DMS153 treated with DMSO at 0.1 percent for 48 hours (cell line): ENCODE measurements at regions not wholly inside any gene's neighbourhood (a gene's known extent, or its start where the extent isn't known, plus 50 kb on each side); places are given as distances from the start of the nearest gene placed in this dataset.

ENCODE experiments used
- DNase-seq: peaks from one replicate; lab custom pipeline; 2025; ENCODE audit not compliant: unreplicated experiment; lab: John Stamatoyannopoulos, UW

GRCh38 chr12:92332552-92332951 is 186.9 kb upstream of the BTG1 start:
- no peak for DNase-seq

DNA sequence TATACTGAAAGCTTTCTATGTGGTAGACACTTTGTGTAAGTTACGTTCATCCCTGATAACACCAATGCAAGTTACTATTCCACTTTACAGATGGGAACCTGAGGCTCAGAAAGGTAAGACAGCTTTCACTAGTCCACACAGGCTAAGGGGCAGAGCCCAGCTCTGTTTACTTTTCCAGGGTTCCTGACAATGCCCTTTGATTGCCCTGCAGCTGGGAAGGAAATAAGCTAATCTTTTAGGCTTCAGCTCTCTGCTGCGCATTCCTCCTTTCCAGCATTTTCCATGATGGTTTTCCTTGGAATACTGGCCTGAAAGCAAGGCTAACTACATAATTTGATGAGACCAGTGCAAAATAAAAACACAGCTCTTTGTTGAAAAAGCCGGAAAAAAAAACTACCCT is 185.7 kb upstream of the BTG1 start:
- no peak for DNase-seq

- no peak for DNase-seq
Measured at GRCh38 chr12:92330654-92331053, 185.0 kb upstream of the BTG1 start.

DNA sequence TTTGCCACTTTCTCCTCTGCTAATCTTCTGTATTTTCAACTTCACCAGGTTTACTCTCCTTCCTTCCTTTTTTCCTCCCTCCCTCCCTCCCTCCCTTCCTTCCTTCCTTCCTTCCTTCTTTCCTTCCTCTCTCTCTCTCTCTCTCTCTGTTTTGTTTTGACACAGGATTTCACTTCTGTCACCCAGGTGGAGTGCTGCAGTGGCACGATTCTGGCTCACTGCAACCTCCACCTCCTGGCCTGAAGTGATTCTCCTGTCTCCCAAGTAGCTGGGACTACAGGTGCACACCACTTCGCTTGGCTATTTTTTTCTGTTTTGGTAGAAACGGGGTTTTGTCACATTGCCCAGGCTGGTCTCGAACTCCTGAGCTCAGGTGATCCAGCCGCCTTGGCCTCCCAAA is 181.2 kb upstream of the BTG1 start:
- DNase-seq, result no peak

GRCh38 chr12:92324849-92325500 is 179.3 kb upstream of the BTG1 start:
- no peak for DNase-seq

- no peak for DNase-seq
Measured at GRCh38 chr12:92312463-92312964, 166.9 kb upstream of the BTG1 start.

DNA sequence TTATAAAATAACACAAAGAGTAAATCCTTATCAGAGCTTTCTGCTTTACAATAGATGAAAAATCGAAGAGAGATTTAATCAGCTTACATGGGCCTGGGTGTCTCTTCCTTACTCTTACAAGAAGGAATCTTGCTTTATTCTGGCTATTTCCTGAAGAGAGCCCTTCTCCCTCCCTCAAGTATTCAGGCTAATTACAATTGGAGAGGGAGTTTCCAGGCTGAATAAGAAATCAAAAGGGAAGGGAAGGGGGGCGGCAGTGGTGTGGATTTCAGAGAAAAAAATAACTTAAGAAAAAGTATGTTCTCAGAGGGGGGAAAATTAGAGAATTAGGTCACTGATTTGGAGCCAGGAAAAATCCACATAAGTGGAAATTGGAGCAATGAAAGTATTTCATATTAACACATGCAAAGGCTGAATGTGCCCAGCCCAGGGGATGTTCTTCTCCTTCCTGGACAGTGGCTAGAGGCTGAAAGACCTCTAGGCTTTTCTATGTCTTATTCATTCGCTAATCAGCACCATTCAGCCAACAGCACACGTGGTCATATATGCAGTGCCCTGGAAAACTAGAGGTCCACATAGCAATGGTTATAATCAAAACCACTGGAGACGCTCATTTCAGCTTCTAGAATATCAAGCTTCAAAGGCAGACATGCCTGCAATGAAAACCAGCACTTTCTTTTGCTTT is 158.9 kb upstream of the BTG1 start:
- no peak for DNase-seq

DNA sequence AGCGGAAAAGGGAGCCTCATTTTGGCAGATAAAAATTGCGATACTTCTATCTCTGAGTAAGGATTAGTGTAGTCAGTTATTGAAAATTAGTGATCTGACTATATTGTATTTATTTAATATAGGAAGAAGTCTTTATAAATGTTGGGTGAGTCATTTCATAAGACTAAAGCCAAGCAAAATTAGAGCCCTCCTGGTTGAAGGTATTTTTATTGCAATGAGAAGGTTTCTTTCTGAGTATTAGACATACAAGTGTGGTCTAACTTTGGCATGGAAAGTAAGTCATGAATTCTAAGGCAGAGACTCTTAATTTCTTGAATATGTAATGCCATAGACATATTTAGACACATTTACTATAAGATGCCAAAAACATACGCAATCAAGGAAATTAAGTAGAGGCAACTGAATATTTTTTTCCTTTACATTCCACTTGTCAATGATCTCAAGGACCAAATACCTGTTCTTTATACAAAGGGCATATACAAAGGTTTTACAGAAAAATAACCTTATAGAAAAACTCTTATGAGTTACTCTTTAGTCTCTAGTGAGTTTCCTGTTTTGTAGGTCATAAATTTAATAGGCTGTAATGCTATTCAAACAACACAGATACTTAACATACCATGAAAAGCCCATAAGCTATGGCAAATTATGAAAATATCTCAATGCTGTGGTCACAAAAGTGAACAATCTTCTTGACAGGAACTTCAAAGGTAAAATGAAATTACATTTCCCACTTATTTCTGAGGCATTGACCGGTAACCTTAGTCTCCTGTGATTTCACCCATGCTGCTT is 156.6 kb upstream of the BTG1 start:
- DNase-seq, result no peak

- DNase-seq, result no peak
Measured at GRCh38 chr12:92301356-92301755, 155.7 kb upstream of the BTG1 start.

- no peak for DNase-seq
Measured at GRCh38 chr12:92300777-92301176, 155.1 kb upstream of the BTG1 start.

- DNase-seq, result no peak
Measured at GRCh38 chr12:92299744-92300143, 154.1 kb upstream of the BTG1 start.

GRCh38 chr12:92299344-92299743 is 153.7 kb upstream of the BTG1 start:
- no peak for DNase-seq

DNA sequence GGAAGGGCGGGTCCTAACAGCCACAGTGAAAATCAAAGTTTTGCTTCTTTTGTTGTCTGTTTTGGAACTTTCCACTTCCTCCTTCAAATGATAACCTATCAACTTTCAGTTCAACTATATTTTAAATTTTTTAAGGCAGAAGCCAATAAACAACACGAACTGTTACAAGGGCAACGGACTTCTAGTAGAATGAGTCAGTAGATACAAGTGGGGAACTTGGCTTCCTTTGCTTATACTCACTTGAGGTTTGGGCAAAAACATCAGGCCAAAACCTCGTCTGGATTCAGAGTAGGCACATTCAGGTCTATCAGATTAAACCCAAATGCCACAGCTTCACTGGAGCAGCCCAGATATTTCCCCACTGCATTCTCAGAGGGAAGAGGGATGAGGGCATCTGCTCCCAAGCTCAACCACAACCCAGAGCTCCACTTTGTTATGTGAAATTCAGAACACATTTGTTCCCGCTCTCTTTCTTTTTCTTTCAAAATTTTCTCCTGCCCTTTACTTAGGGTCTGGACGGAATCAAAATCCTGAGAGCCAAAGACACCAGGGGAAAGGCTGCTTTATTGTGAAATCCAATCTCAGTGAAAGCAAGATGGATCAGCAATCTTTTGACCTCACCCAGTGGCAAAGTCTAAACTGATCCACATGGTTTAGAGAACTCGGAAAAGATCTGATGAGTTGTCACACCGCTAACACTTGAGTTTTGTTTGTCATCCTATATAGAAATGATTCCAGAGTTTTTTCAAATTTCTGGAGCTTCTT is 152.5 kb upstream of the BTG1 start:
- no peak for DNase-seq

DNA sequence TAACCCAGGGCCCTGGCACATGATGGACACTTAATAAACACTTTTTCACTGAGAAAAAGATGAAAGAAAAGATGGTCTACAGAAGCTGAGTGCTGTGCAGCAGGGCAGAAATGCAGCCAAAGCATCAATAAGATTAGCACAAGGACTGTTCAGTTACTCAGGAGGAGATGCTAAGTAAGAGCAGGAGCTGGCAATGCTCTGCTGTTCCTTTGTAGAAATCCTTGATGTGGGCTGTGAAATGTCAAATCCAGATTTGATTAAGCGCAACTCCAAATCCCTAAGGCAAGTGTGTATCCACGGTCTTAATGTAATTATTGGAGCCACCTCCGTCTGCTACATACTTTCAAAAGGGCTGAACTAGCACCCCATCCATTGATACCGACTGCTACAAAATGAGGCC is 151.8 kb upstream of the BTG1 start:
- DNase-seq, result no peak

DNA sequence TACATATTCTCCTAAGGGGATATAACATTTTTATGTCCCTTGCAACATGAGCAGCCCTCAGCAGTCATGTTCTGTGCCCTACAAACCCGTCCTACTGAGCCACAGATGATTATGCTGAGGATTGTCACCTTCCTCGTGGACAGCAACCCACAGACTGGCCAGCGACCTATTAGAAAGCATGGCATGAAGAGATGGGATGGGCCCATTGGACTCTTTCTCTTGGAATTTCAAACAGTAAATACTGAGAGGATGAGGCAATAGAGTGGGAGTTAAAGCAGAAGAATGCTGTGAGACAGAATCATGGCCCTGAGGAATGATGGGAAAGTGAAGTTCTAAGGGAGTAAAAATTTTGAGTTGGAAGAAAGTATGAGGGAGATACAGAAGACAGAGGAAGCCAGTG is 149.9 kb upstream of the BTG1 start:
- DNase-seq, result no peak

DNA sequence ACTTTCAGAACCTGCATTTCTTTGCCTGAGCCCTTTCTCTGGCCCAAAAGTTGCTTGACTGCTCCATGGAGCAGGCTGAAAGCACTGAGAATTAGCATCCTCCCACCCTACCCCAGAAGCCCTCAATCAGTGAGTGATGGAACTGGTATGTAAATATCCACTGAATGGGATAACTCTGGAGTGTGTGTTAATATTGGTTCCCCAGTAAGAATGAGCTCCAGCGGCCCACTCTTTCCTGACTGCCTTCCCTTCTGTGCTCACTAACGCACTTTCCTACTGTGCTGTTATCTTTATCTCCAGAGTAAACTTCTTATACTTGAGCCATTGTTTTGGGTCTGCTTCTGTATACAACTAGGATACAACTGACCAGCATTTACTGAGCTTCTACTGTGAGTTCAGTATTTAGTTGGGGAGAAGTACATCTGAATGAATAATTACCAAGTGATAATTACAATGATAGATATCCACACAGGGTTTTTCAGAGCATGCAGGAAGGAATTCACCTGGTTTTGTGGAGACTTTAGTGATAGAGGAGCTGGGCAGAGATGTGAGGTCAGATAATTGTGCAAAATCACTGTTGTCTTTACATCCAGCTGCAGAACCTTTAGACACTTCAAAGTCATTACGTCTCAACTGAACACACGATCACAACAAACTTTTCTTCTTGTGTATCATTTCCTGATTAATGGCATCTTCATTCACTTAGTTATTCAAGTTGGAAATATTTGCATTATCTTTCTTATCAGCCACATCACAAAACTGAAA is 149.2 kb upstream of the BTG1 start:
- no peak for DNase-seq

GRCh38 chr12:92292016-92292415 is 146.4 kb upstream of the BTG1 start:
- DNase-seq, result no peak

DNA sequence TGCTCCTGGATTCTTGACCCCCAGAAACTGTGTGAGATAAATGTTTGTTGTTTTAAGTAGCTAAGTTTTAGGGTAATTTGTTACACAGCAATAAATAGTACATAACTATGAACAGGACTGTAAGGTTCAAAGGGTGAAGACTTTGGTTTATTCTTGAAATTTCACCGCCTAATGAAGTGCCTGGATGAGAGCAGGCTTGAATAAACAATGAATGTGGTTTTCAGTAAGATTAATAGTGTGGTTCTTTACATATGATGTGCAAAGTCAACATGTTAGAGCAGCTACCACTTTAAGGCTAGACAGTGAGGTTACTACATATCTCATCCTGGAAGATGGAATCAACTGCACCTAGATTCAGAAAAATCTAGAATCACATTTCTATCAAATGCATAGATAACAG is 145.2 kb upstream of the BTG1 start:
- DNase-seq, result no peak

GRCh38 chr12:92290350-92290695 is 144.7 kb upstream of the BTG1 start:
- DNase-seq, result no peak

GRCh38 chr12:92289629-92290349 is 144.1 kb upstream of the BTG1 start:
- DNase-seq, result no peak
